Natural killer cell treated with Interleukin-12 subunit alpha and Interleukin-12 subunit beta and Interleukin-15 and Interleukin-18, amount 100 ng/mL, for 72 hours (primary cell): ENCODE measurements at regions not wholly inside any gene's neighbourhood (a gene's known extent, or its start where the extent isn't known, plus 50 kb on each side); places are given as distances from the start of the nearest gene placed in this dataset.
"Not testable (repeated sequence)": the region's sequence is repeated elsewhere in the genome, so short reads cannot be mapped to it uniquely, and the experiment has no call there.

Source experiments
- ATAC-seq, 2 donors: fragments of 150-1000 bp; cut with Tn5 transposase in 1 of 2; sonication (Bioruptor Pico), chemical (Tn5 transposase) in 1 of 2; 2 replicates each; pipeline ENCODE4 v1.10.0; 2021
- DNase-seq: peaks from one replicate; pipeline ENCODE4 v3.0.0; 2022; ENCODE audit warnings: low spot score
- H3K27ac Mint-ChIP-seq, 2 donors: 1 replicate in 1 of 2; 2 replicates in 1 of 2; pipeline ENCODE4 v1.8.0; 2022; ENCODE audit warnings: mixed read lengths in 2 of 2, mild to moderate bottlenecking in 1 of 2, moderate library complexity in 1 of 2
- H3K27me3 Mint-ChIP-seq, 2 donors: 1 replicate in 1 of 2; 2 replicates in 1 of 2; pipeline ENCODE4 v1.8.0; 2022; ENCODE audit warnings: mixed read lengths in 2 of 2
- H3K36me3 Mint-ChIP-seq: one replicate; pipeline ENCODE4 v1.8.0; 2022; ENCODE audit warnings: mixed read lengths
- H3K4me1 Mint-ChIP-seq, 2 donors: 1 replicate in 1 of 2; 2 replicates in 1 of 2; pipeline ENCODE4 v1.8.0; 2022; ENCODE audit warnings: low read depth in 2 of 2, mixed read lengths in 2 of 2, mild to moderate bottlenecking in 1 of 2
- H3K4me3 Mint-ChIP-seq: one replicate; pipeline ENCODE4 v1.8.0; 2022; ENCODE audit warnings: mixed read lengths
- H3K9me3 Mint-ChIP-seq: 2 replicates; pipeline ENCODE4 v1.8.0; 2022; ENCODE audit warnings: mixed read lengths

- DNase-seq: no peak
- Mint-ChIP-seq H3K27ac (no peak overlapping the region), H3K27me3 (peaks cover 0 to 8% of the 10 kb centered on the region in 2 donors)
These were observed 164.6 kb upstream of the ELAC2 start for GRCh38 chr17:13182450-13182849.

GRCh38 chr17:13181683-13182082 is 163.9 kb upstream of the ELAC2 start:
- Mint-ChIP-seq H3K27me3 (peaks cover 0 to 4% of the 10 kb centered on the region in 2 donors), H3K4me3 (no peak overlapping the region), H3K36me3 (peaks cover 4% of the 10 kb centered on the region), H3K27ac (no peak overlapping the region), H3K4me1 (no peaks in the 10 kb centered on the region), H3K9me3 (peaks cover 7% of the 10 kb centered on the region)
- ATAC-seq (no peak), DNase-seq (no peak)

More at GRCh38 chr17:13182450-13182849, 164.6 kb upstream of the ELAC2 start:
- ATAC-seq: no peak
- Mint-ChIP-seq H3K4me1 (no peaks in the 10 kb centered on the region), H3K4me3 (no peak overlapping the region), H3K9me3 (peaks cover 10% of the 10 kb centered on the region), H3K36me3 (peaks cover 4% of the 10 kb centered on the region)

GRCh38 chr17:13176436-13176835 is 158.6 kb upstream of the ELAC2 start:
- peaks cover 13% of the 10 kb centered on the region for H3K9me3 Mint-ChIP-seq
- H3K27me3 Mint-ChIP-seq: no peaks in the 10 kb centered on the region
- no peak overlapping the region for H3K27ac Mint-ChIP-seq
- no peaks in the 10 kb centered on the region for H3K4me1 Mint-ChIP-seq
- no peak overlapping the region for H3K4me3 Mint-ChIP-seq
- H3K36me3 Mint-ChIP-seq: peaks cover 4% of the 10 kb centered on the region
- ATAC-seq (no peak), DNase-seq (no peak)

GRCh38 chr17:13171790-13172189 is 154.0 kb upstream of the ELAC2 start:
- no peaks in the 10 kb centered on the region for H3K27me3 Mint-ChIP-seq

GRCh38 chr17:13162361-13162760 is 144.5 kb upstream of the ELAC2 start:
- Mint-ChIP-seq H3K27me3 (no peaks in the 10 kb centered on the region), H3K9me3 (peaks cover 3% of the 10 kb centered on the region), H3K4me1 (no peaks in the 10 kb centered on the region), H3K4me3 (no peak overlapping the region), H3K27ac (no peak overlapping the region), H3K36me3 (no peaks in the 10 kb centered on the region)
- DNase-seq (no peak), ATAC-seq (no peak)

More at GRCh38 chr17:13171790-13172189, 154.0 kb upstream of the ELAC2 start:
- DNase-seq (no peak), ATAC-seq (no peak)
- H3K4me1 Mint-ChIP-seq: no peaks in the 10 kb centered on the region
- peaks cover 20% of the 10 kb centered on the region for H3K9me3 Mint-ChIP-seq
- no peak overlapping the region for H3K4me3 Mint-ChIP-seq
- H3K27ac Mint-ChIP-seq: no peak overlapping the region
- no peaks in the 10 kb centered on the region for H3K36me3 Mint-ChIP-seq

GRCh38 chr17:13160790-13161189 is 143.0 kb upstream of the ELAC2 start:
- Mint-ChIP-seq H3K36me3 (no peaks in the 10 kb centered on the region), H3K27me3 (no peaks in the 10 kb centered on the region), H3K4me3 (no peak overlapping the region), H3K27ac (no peak overlapping the region), H3K4me1 (no peaks in the 10 kb centered on the region), H3K9me3 (peaks cover 3% of the 10 kb centered on the region)
- no peak for DNase-seq
- ATAC-seq: no peak

- Mint-ChIP-seq H3K4me1 (no peaks in the 10 kb centered on the region), H3K27ac (no peak overlapping the region), H3K27me3 (no peaks in the 10 kb centered on the region), H3K4me3 (no peak overlapping the region), H3K36me3 (no peaks in the 10 kb centered on the region), H3K9me3 (peaks cover 3% of the 10 kb centered on the region)
- ATAC-seq (no peak), DNase-seq (no peak)
These were observed 142.5 kb upstream of the ELAC2 start for GRCh38 chr17:13160296-13160695.

- Mint-ChIP-seq H3K4me1 (no peaks in the 10 kb centered on the region), H3K27ac (no peak overlapping the region), H3K36me3 (no peaks in the 10 kb centered on the region), H3K27me3 (no peaks in the 10 kb centered on the region), H3K4me3 (no peak overlapping the region), H3K9me3 (peaks cover 3% of the 10 kb centered on the region)
- ATAC-seq (no peak), DNase-seq (no peak)
These were observed 140.8 kb upstream of the ELAC2 start for GRCh38 chr17:13158494-13159240.

- Mint-ChIP-seq H3K9me3 (peaks cover 5% of the 10 kb centered on the region), H3K4me3 (no peak overlapping the region), H3K4me1 (no peaks in the 10 kb centered on the region), H3K27ac (no peak overlapping the region), H3K36me3 (peaks cover 3% of the 10 kb centered on the region), H3K27me3 (peaks cover 0 to 2% of the 10 kb centered on the region in 2 donors)
- ATAC-seq: no peak
- no peak for DNase-seq
These were observed 139.8 kb upstream of the ELAC2 start for GRCh38 chr17:13157656-13158055.

GRCh38 chr17:13154930-13155329 is 137.1 kb upstream of the ELAC2 start:
- H3K4me1 Mint-ChIP-seq: no peaks in the 10 kb centered on the region
- peaks cover 4% of the 10 kb centered on the region for H3K9me3 Mint-ChIP-seq
- DNase-seq: no peak
- peaks cover 5% of the 10 kb centered on the region for H3K36me3 Mint-ChIP-seq
- no peak overlapping the region for H3K4me3 Mint-ChIP-seq
- no peak for ATAC-seq
- H3K27me3 Mint-ChIP-seq: peaks cover 0 to 6% of the 10 kb centered on the region in 2 donors
- no peak overlapping the region for H3K27ac Mint-ChIP-seq

GRCh38 chr17:13154398-13154797 is 136.6 kb upstream of the ELAC2 start:
- DNase-seq: no peak
- peaks cover 0 to 6% of the 10 kb centered on the region in 2 donors for H3K27me3 Mint-ChIP-seq

GRCh38 chr17:13153036-13153435 is 135.2 kb upstream of the ELAC2 start:
- Mint-ChIP-seq H3K27me3 (peaks cover under 1 to 6% of the 10 kb centered on the region in 2 donors), H3K4me1 (no peaks in the 10 kb centered on the region), H3K9me3 (peaks cover 8% of the 10 kb centered on the region), H3K36me3 (peaks cover 5% of the 10 kb centered on the region), H3K4me3 (no peak overlapping the region), H3K27ac (no peak overlapping the region)
- ATAC-seq (no peak), DNase-seq (no peak)

More at GRCh38 chr17:13154398-13154797, 136.6 kb upstream of the ELAC2 start:
- H3K4me3 Mint-ChIP-seq: no peak overlapping the region
- no peak overlapping the region for H3K27ac Mint-ChIP-seq
- peaks cover 4% of the 10 kb centered on the region for H3K9me3 Mint-ChIP-seq
- no peak for ATAC-seq
- no peaks in the 10 kb centered on the region for H3K4me1 Mint-ChIP-seq
- H3K36me3 Mint-ChIP-seq: peaks cover 5% of the 10 kb centered on the region

- Mint-ChIP-seq H3K4me3 (no peak overlapping the region), H3K4me1 (no peaks in the 10 kb centered on the region), H3K27me3 (peaks cover 6% of the 10 kb centered on the region in 2 donors), H3K36me3 (peaks cover 5% of the 10 kb centered on the region), H3K27ac (no peak overlapping the region), H3K9me3 (peaks cover 8% of the 10 kb centered on the region)
- ATAC-seq: no peak
- no peak for DNase-seq
These were observed 134.7 kb upstream of the ELAC2 start for GRCh38 chr17:13152501-13152900.

GRCh38 chr17:13150738-13151137 is 132.9 kb upstream of the ELAC2 start:
- H3K4me1 Mint-ChIP-seq, DNase-seq, H3K4me3 Mint-ChIP-seq, H3K9me3 Mint-ChIP-seq, H3K36me3 Mint-ChIP-seq, H3K27ac Mint-ChIP-seq, ATAC-seq, H3K27me3 Mint-ChIP-seq: not testable (repeated sequence)

- no peaks in the 10 kb centered on the region for H3K36me3 Mint-ChIP-seq
- no peak for DNase-seq
- ATAC-seq: no peak
- H3K4me3 Mint-ChIP-seq: no peak overlapping the region
- peaks cover under 1 to 6% of the 10 kb centered on the region in 2 donors for H3K27me3 Mint-ChIP-seq
- no peak overlapping the region for H3K27ac Mint-ChIP-seq
- H3K4me1 Mint-ChIP-seq: no peaks in the 10 kb centered on the region
- peaks cover 9% of the 10 kb centered on the region for H3K9me3 Mint-ChIP-seq
These were observed 125.2 kb upstream of the ELAC2 start for GRCh38 chr17:13143001-13143400.
